ENCODE measurements at regions not wholly inside any gene's neighbourhood (a gene's known extent, or its start where the extent isn't known, plus 50 kb on each side); places are given as distances from the start of the nearest gene placed in this dataset.
"Not testable (repeated sequence)": the region's sequence is repeated elsewhere in the genome, so short reads cannot be mapped to it uniquely, and the experiment has no call there.

- TF ChIP-seq, protein P1, sequence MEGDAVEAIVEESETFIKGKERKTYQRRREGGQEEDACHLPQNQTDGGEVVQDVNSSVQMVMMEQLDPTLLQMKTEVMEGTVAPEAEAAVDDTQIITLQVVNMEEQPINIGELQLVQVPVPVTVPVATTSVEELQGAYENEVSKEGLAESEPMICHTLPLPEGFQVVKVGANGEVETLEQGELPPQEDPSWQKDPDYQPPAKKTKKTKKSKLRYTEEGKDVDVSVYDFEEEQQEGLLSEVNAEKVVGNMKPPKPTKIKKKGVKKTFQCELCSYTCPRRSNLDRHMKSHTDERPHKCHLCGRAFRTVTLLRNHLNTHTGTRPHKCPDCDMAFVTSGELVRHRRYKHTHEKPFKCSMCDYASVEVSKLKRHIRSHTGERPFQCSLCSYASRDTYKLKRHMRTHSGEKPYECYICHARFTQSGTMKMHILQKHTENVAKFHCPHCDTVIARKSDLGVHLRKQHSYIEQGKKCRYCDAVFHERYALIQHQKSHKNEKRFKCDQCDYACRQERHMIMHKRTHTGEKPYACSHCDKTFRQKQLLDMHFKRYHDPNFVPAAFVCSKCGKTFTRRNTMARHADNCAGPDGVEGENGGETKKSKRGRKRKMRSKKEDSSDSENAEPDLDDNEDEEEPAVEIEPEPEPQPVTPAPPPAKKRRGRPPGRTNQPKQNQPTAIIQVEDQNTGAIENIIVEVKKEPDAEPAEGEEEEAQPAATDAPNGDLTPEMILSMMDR (IDR thresholded peaks at IDR 0.05; ENCODE audit: low read depth, low read length, missing control alignments) = no peak
- no peak overlapping the region for H3K4me3 ChIP-seq (ENCODE audit: low read depth, low read length)
These were observed 231.4 kb downstream of the CWH43 start for GRCh38 chr4:49217492-49217891.

DNA sequence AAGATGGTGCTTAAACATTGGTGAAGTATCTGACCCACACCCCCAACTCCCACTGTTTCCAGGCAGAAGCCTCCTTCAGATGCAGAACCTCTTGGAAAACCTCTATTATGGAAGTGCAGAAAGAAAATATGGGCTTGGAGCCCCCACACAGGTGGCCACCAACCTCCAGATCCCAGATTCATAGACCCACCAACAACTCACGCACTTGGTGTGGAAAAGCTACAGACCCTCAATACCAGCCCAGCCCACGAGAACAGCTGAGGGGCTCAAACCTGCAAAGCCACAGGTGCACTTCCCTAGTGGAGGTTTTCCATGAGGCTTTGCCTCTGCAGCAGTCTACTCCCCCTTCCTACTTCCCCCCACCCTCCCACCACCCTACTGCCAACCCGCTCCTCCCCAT, 232.0 kb downstream of the CWH43 start:
- not testable (repeated sequence) for H3K4me3 ChIP-seq (ENCODE audit: low read depth, low read length); DNase-seq (ENCODE audit: low read depth)

More at GRCh38 chr4:49217492-49217891, 231.4 kb downstream of the CWH43 start:
- DNase-seq (ENCODE audit: low read depth) = no peak

DNA sequence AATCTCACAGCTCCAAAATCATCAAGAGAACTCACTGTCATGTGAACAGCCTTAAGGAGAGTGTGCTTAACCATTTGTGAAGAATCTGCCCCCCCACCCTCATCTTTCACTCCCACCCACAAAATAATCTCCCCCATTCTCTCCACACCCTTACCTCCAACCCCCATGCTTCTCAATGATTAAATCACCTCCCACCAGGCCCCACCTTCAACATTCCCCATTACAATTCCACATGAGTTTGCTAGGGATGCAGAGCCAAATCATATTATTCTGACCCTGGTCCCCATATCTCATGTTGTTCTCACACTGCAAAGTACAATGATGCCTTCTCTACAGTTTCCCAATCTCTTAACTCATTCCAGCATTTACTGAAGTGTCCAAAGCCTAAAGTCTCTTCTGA, 232.9 kb downstream of the CWH43 start:
- not testable (repeated sequence) for DNase-seq (ENCODE audit: low read depth); H3K4me3 ChIP-seq (ENCODE audit: low read depth, low read length)

GRCh38 chr4:49219489-49220225, 233.6 kb downstream of the CWH43 start:
- not testable (repeated sequence) for H3K4me3 ChIP-seq (ENCODE audit: low read depth, low read length); DNase-seq (ENCODE audit: low read depth)

- TF ChIP-seq, protein P1 (IDR thresholded peaks at IDR 0.05; ENCODE audit: low read depth, low read length, missing control alignments) = no peak
- no peak overlapping the region for H3K4me3 ChIP-seq (ENCODE audit: low read depth, low read length)
- no peak for DNase-seq (ENCODE audit: low read depth)
These were observed 235.1 kb downstream of the CWH43 start for GRCh38 chr4:49221209-49221608.

DNA sequence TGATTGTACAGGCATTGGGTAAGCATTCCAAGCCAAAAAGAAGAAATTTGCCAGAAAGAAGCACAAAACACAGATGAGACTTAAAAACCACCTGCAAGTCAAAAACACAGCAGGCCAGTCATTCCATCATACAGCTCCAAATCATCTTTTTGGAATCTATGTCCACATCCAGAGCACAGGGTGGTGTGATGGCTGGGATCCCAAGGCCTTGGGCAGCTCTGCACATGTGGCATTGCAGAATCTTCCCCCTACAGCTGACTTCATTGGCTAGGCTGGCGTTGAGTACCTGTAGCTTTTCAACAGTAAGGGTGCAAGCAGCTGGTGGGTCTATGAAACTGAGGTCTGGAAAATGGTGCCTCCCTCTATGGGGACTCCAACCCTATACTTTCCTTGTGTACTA, 236.7 kb downstream of the CWH43 start:
- not testable (repeated sequence) for H3K4me3 ChIP-seq (ENCODE audit: low read depth, low read length); DNase-seq (ENCODE audit: low read depth)

- DNase-seq (ENCODE audit: low read depth); H3K4me3 ChIP-seq (ENCODE audit: low read depth, low read length): not testable (repeated sequence)
These were observed 240.3 kb downstream of the CWH43 start for GRCh38 chr4:49226216-49226866.

GRCh38 chr4:49227941-49228340, 241.9 kb downstream of the CWH43 start:
- not testable (repeated sequence) for DNase-seq (ENCODE audit: low read depth)

DNA sequence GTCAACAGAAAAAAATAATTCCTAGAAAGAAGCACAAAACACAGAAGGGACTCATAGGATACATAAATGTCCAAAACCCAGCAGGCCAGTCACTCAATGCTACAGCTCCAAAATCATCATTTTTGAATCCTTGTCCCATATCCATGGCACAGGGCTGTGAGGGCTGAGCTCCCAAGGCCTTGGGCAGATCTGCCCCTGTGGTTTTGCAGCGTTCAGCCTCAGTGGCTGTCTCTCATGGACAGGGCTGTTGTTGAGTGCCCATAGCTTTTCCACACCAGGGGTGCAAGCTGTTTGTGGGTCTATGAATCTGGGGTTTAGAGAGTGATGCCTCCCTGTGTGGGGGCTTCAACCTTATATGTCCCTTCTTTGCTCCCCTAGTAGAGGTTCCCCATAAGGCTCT, 243.2 kb downstream of the CWH43 start:
- not testable (repeated sequence) for H3K4me3 ChIP-seq (ENCODE audit: low read depth, low read length); DNase-seq (ENCODE audit: low read depth)

More at GRCh38 chr4:49227941-49228340, 241.9 kb downstream of the CWH43 start:
- H3K4me3 ChIP-seq (ENCODE audit: low read depth, low read length) = not testable (repeated sequence)

- not testable (repeated sequence) for DNase-seq (ENCODE audit: low read depth)
These were observed 243.6 kb downstream of the CWH43 start for GRCh38 chr4:49229713-49230112.

DNA sequence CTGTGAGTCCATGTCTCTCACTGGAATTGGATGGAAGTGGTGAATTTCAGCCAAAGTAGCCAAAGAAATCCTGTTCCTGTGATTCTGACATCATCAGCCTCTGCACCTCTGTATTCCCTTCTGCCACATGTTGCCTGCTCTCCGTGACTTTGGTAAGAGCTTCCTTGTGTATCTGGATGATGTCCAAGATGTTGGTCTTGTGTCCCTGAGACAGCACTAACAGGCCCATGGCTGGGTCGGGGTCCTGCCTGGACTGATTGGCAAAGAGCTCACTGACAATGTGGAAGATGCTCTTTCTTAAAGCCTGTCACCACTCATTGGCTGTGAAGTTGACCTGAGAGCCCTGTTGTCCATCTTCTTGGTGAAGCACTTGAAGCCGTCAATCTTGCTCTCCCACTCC, 247.3 kb downstream of the CWH43 start:
- DNase-seq (ENCODE audit: low read depth); H3K4me3 ChIP-seq (ENCODE audit: low read depth, low read length): not testable (repeated sequence)

More at GRCh38 chr4:49229713-49230112, 243.6 kb downstream of the CWH43 start:
- not testable (repeated sequence) for H3K4me3 ChIP-seq (ENCODE audit: low read depth, low read length)

DNA sequence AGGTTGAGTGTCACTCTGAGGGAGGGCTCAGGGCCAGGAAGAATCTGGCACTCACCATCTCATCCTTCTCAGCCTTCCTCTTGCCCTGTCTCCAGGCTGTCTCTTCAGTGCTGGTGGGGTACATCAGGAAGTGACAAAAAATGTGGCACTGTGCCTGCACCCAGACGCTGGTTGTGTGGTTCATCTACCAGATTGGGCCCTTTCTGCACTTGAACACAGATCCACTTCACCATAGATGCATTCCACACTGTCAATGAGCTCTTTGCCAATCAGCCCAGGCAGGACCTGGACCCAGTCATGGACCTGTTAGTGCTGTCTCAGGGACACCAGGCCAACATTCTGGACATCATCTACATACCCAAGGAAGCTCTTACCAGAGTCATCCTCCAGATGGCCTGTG, 247.7 kb downstream of the CWH43 start:
- DNase-seq (ENCODE audit: low read depth); H3K4me3 ChIP-seq (ENCODE audit: low read depth, low read length): not testable (repeated sequence)

- H3K4me3 ChIP-seq (ENCODE audit: low read depth, low read length); DNase-seq (ENCODE audit: low read depth): not testable (repeated sequence)
These were observed 248.3 kb downstream of the CWH43 start for GRCh38 chr4:49234382-49234781.

GRCh38 chr4:49235413-49236160, 249.5 kb downstream of the CWH43 start:
- not testable (repeated sequence) for DNase-seq (ENCODE audit: low read depth); H3K4me3 ChIP-seq (ENCODE audit: low read depth, low read length)

DNA sequence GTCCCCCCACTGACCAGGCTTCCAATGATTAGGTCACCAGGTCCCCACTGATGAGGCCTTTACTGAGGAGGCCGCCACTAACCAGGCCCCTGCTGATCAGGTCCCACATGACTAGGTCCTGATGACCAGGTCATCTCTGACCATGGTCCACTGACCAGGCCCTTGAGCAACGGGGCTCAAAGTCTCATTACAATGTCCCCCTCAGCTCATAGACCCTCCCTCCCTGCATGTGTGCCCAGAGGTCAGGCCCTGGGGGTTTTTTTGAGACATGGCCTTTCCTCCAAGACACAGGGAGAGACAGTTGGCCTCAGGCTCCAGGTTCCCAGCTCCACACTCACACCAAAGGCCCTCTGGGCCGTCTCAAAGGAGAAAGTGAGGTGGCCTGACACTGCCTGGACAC, 250.4 kb downstream of the CWH43 start:
- H3K4me3 ChIP-seq (ENCODE audit: low read depth, low read length); DNase-seq (ENCODE audit: low read depth): not testable (repeated sequence)

DNA sequence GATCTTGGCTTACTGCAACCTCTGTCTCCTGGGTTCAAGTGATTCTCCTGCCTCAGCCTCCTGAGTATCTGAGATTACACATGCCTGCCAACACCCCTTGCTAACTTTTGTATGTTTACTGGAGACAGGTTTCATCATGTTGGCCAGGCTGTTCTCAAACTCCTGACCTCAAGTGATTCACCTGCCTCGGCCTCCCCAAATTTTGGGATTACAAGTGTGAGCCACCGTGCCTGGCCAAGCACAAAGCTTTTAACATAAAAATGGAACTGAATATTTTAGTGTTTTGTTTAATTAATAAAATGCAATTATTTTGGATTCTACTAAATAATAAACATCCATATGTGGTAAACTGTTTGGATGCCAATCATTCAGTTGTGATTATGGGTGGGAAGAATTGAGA, 255.2 kb downstream of the CWH43 start:
- DNase-seq (ENCODE audit: low read depth); H3K4me3 ChIP-seq (ENCODE audit: low read depth, low read length): not testable (repeated sequence)

GRCh38 chr4:49262786-49263185, 276.7 kb downstream of the CWH43 start:
- not testable (repeated sequence) for H3K4me3 ChIP-seq (ENCODE audit: low read depth, low read length)

More at GRCh38 chr4:49262786-49263185, 276.7 kb downstream of the CWH43 start:
- not testable (repeated sequence) for DNase-seq (ENCODE audit: low read depth)
